Body of pancreas (tissue), 4 donors: ENCODE measurements at regions not wholly inside any gene's neighbourhood (a gene's known extent, or its start where the extent isn't known, plus 50 kb on each side); places are given as distances from the start of the nearest gene placed in this dataset.

ENCODE experiments used
- ATAC-seq: fragments of 150-250 bp; one replicate; pipeline ENCODE4 v1.9.1; 2016
- DNase-seq, 4 donors: peaks; one replicate each; pipeline ENCODE4 v3.0.0-alpha.2; 2019
- H3K27ac ChIP-seq, 4 donors: fragments of 200-600 bp; sonication (generic); 1 replicate in 3 of 4; 2 replicates in 1 of 4; pipeline versions ENCODE4 v1.5.1 to v1.6.1; 2016 to 2019; ENCODE audit warnings: mild to moderate bottlenecking in 1 of 4, mixed read lengths in 1 of 4, moderate library complexity in 1 of 4
- H3K27me3 ChIP-seq, 2 donors: fragments of 200-600 bp; sonication (generic); one replicate each; pipeline ENCODE4 v1.6.0; 2016; ENCODE audit warnings: mild to moderate bottlenecking in 1 of 2
- H3K36me3 ChIP-seq, 2 donors: fragments of 200-600 bp; sonication (generic); replicated peaks in 1 of 2; 2 replicates each; pipeline ENCODE4 v1.5.1; 2016; ENCODE audit warnings: low read depth in 2 of 2; ENCODE audit not compliant: insufficient read depth in 1 of 2
- H3K4me1 ChIP-seq: fragments of 200-600 bp; sonication (generic); one replicate; pipeline ENCODE4 v1.6.0; 2016
- H3K4me3 ChIP-seq, 2 donors: fragments of 200-600 bp; sonication (generic); 1 replicate in 1 of 2; 2 replicates in 1 of 2; pipeline ENCODE4 v1.5.1; 2016 to 2019
- H3K9me3 ChIP-seq, 3 donors: fragments of 200-600 bp; sonication (generic); 1 replicate in 2 of 3; 2 replicates in 1 of 3; pipeline ENCODE4 v1.5.1; 2016
- CTCF ChIP-seq, 7 experiments: fragments of 450-650 bp in 4 of 7; fragments of 200-600 bp in 3 of 7; sonication (generic) in 3 of 7; IDR thresholded peaks; one replicate each; pipeline ENCODE4 v1.5.1; 2016 to 2019; ENCODE audit warnings: antibody characterized with exemption in 7 of 7
- POLR2A ChIP-seq, 3 donors: fragments of 450-650 bp; IDR thresholded peaks; one replicate each; pipeline ENCODE4 v1.6.1; 2016; ENCODE audit warnings: antibody characterized with exemption in 3 of 3, mild to moderate bottlenecking in 2 of 3
- WGBS, 2 donors: methylation state at CpG; one replicate each; pipeline ENCODE4 v1.1.5; 2017; 5-methylcytosine and 5-hydroxymethylcytosine counted together
- intact Hi-C: fragments of 100-400 bp; cut with DNase I; formaldehyde crosslinking; loops from one replicate; pipeline ENCODE4 v1.15.1; 2023

- Histone ChIP-seq H3K4me1 (no peaks in the 10 kb centered on the region), H3K9me3 (no peaks in the 10 kb centered on the region), H3K27ac (no peak overlapping the region), H3K4me3 (no peak overlapping the region), H3K27me3 (no peaks in the 10 kb centered on the region), H3K36me3 (no peaks in the 10 kb centered on the region)
- intact Hi-C loops = loop anchor here (10.0 kb wide), 1 partner anchor 108 kb away; no protein-coding TSS in a partner anchor
- ATAC-seq = no peak
- DNase-seq = no peak
- TF ChIP-seq CTCF (IDR thresholded peaks at IDR 0.05) (no peak), POLR2A (IDR thresholded peaks at IDR 0.05) (no peak)
These were observed 267.0 kb upstream of the UMPS start for GRCh38 chr3:124463234-124463633.

GRCh38 chr3:124467980-124468902 lies 262.0 kb upstream of the UMPS start:
- H3K36me3 ChIP-seq = no peaks in the 10 kb centered on the region
- intact Hi-C loops = loop anchor here (10.0 kb wide), 1 partner anchor 113 kb away; no protein-coding TSS in a partner anchor
- H3K9me3 ChIP-seq = no peaks in the 10 kb centered on the region
- H3K27ac ChIP-seq = no peak overlapping the region
- ATAC-seq = peak; percentile 75
- DNase-seq = peak; percentile 31 to 54 (median 48)
- no peak overlapping the region for H3K4me3 ChIP-seq
- peak; percentile 66 to 88 (median 85) for TF ChIP-seq CTCF (IDR thresholded peaks at IDR 0.05)
- TF ChIP-seq POLR2A (IDR thresholded peaks at IDR 0.05) = no peak
- H3K4me1 ChIP-seq = no peaks in the 10 kb centered on the region
- WGBS, 2 donors = 65 to 66% methylated on average over 10 of the region's 10 CpGs
- H3K27me3 ChIP-seq = no peaks in the 10 kb centered on the region

- intact Hi-C loops = loop anchor here (10.0 kb wide), 1 partner anchor 115 kb away; no protein-coding TSS in a partner anchor
- H3K4me1 ChIP-seq = no peaks in the 10 kb centered on the region
- no peaks in the 10 kb centered on the region for H3K27me3 ChIP-seq
- H3K27ac ChIP-seq = no peak overlapping the region
- TF ChIP-seq CTCF (IDR thresholded peaks at IDR 0.05) (no peak), POLR2A (IDR thresholded peaks at IDR 0.05) (no peak)
- no peaks in the 10 kb centered on the region for H3K9me3 ChIP-seq
- no peaks in the 10 kb centered on the region for H3K36me3 ChIP-seq
- ATAC-seq (no peak), DNase-seq (no peak)
- H3K4me3 ChIP-seq = no peak overlapping the region
- whole genome bisulfite sequencing, 2 donors = 49 to 51% methylated on average over 5 of the region's 5 CpGs
These were observed 260.7 kb upstream of the UMPS start for GRCh38 chr3:124469555-124469954.

- TF ChIP-seq POLR2A (IDR thresholded peaks at IDR 0.05) = no peak
- TF ChIP-seq CTCF (IDR thresholded peaks at IDR 0.05) = no peak
- Histone ChIP-seq H3K27me3 (no peaks in the 10 kb centered on the region), H3K4me3 (no peak overlapping the region), H3K9me3 (no peaks in the 10 kb centered on the region), H3K36me3 (no peaks in the 10 kb centered on the region), H3K4me1 (no peaks in the 10 kb centered on the region), H3K27ac (peak overlapping the region in 3 of 4 donors; percentile 19 to 54 (median 26))
- intact Hi-C loops = no loop called here
- DNase-seq (no peak), ATAC-seq (peak; percentile 64)
- WGBS, 2 donors = 51 to 63% methylated on average over 2 of the region's 2 CpGs
These were observed 251.4 kb upstream of the UMPS start for GRCh38 chr3:124478830-124479229.
